ENCODE measurements at regions not wholly inside any gene's neighbourhood (a gene's known extent, or its start where the extent isn't known, plus 50 kb on each side); places are given as distances from the start of the nearest gene placed in this dataset.

DNA sequence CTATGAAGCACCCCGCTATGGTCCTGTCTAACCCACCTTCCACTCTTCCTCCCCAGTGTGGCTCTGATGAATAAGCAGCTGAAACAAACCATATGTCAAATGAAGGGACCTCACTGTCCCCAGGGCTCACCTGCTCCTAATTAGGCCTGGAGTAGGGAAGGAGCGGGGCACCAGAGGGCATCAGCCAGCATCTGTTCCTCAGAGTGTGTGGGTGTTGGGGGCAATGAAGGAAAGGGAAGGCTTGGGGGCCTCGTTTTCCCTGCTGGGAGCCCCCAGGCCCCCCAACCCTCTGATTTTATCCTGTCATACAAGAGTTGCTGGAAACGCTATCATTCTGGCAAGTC, 274.7 kb downstream of the HAUS1 start:
- TF ChIP-seq, protein P1, sequence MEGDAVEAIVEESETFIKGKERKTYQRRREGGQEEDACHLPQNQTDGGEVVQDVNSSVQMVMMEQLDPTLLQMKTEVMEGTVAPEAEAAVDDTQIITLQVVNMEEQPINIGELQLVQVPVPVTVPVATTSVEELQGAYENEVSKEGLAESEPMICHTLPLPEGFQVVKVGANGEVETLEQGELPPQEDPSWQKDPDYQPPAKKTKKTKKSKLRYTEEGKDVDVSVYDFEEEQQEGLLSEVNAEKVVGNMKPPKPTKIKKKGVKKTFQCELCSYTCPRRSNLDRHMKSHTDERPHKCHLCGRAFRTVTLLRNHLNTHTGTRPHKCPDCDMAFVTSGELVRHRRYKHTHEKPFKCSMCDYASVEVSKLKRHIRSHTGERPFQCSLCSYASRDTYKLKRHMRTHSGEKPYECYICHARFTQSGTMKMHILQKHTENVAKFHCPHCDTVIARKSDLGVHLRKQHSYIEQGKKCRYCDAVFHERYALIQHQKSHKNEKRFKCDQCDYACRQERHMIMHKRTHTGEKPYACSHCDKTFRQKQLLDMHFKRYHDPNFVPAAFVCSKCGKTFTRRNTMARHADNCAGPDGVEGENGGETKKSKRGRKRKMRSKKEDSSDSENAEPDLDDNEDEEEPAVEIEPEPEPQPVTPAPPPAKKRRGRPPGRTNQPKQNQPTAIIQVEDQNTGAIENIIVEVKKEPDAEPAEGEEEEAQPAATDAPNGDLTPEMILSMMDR (IDR thresholded peaks at IDR 0.05; ENCODE audit: borderline replicate concordance, extremely low read depth, low read length, poor library complexity, severe bottlenecking) = no peak
- TF ChIP-seq EZH2 (IDR thresholded peaks at IDR 0.05; ENCODE audit: borderline replicate concordance, low read depth, low read length, severe bottlenecking) = no peak

All from DND-41 (cell line).